Stimulated activated CD4-positive, alpha-beta T cell treated with anti-CD3 and anti-CD28 coated beads, Interleukin-1b, Interleukin-23, amount 100 ng/mL, for 48 hours (primary cell): ENCODE measurements at regions not wholly inside any gene's neighbourhood (a gene's known extent, or its start where the extent isn't known, plus 50 kb on each side); places are given as distances from the start of the nearest gene placed in this dataset.
"Not testable (repeated sequence)": the region's sequence is repeated elsewhere in the genome, so short reads cannot be mapped to it uniquely, and the experiment has no call there.

Source experiments
- DNase-seq: peaks from one replicate; pipeline ENCODE4 v3.0.0-alpha.2; 2020

DNA sequence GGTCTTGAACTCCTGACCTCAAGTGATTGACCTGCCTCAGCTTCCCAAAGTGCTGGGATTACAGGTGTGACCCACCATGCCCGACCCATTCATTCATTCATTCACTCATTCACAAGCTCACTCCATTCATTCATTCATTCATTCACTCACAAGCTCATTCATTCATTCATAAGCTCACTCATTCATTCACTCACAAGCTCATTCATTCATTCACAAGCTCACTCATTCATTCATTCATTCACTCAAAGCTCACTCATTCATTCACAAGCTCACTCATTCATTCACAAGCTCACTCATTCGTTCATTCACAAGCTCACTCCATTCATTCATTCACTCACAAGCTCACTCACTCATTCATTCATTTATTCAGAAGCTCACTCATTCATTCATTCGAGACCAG lies 198.6 kb downstream of the SHOX start:
- DNase-seq, result no peak

GRCh38 chrX:828411-828959 lies 197.9 kb downstream of the SHOX start:
- no peak for DNase-seq

- DNase-seq, result no peak
Observed at GRCh38 chrX:826448-826847, 195.9 kb downstream of the SHOX start.

- DNase-seq, result no peak
Observed at GRCh38 chrX:825991-826390, 195.4 kb downstream of the SHOX start.

DNA sequence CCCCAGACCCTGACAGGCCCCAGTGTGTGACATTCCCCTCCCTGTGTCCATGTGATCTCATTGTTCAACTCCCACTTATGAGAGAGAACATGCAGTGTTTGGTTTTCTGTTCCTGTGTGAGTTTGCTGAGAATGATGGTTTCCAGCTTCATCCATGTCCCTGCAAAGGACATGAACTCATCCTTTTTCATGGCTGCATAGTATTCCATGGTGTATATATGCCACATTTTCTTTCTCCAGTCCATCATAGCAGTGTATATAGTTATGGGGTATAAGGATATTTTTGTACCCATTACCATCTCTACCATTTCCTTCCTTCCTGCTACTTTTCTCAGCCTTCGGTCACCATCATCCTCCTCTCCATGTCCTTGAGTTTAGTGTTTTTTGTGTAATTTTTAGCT lies 192.5 kb downstream of the SHOX start:
- not testable (repeated sequence) for DNase-seq

DNA sequence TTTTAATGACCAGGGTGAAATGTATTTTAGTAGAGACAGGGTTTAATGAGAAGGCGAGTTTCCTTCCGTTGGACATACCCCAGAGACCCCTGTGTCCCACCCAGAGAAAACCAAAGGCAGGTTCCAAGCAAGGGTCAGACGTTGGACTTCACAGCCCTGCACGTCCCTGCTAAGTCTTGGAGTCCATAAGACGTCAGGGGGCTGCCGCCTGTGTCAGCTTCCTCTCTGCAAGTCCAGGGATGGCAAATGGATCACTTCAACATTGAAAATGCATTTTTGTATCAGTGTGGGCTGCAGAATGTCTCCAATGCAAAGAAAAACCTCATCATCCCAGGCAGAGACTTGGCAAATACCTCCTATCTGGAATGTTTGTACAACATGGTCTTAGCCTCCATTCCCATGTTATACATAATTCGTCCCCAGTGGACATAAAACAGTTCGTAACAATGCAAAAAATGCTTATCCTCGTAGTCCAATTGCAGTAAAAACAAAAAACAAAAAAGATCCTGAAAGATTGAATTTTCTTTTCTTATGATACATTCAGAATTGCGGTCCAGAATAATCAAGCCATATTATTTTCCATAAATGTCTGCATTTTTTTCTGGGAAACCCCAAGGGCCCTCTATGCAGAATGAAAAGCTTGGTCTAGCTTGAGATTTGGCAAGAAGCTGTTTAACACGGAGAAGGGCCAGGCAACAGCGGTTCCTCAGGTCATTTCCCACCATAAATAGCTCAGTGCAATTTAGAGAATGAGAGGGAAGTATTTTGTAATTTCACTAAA lies 190.9 kb downstream of the SHOX start:
- DNase-seq, result no peak

DNA sequence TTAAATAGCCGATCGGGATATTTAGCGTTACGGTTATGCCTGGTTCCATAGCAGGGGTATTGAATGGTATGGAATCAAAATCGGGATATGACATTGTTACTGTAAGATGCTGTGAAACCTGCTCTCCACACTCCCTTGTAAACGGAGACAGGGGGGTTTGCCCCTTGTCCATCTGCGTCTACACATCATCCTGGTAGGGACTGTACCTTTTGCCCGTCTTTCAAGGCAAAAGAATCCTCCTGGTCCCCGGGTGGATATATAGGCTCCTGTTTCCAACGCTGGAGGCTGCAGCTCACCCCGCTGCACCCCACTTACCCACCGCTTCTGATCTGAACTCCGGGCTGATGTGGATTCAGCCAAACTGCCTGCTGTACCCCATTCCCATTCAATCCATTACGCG lies 189.1 kb downstream of the SHOX start:
- DNase-seq, result no peak

GRCh38 chrX:817759-818300 lies 187.2 kb downstream of the SHOX start:
- no peak for DNase-seq

DNA sequence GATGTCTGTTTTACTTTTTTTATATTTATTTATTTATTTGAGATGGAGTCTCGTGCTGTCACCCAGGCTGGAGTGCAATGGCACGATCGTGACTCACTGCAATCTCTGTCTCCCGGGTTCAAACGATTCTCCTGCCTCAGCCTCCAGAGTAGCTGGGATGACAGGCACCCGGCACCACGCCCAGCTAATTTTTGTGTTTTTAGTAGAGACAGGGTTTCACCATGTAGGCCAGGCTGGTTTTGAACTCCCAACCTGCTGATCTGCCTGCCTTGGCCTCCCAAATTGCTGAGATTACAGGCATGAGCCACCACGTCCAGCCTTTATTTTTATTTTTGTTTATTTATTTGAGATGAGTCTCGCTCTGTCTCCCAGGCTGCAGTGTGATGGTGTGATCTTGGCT lies 186.6 kb downstream of the SHOX start:
- not testable (repeated sequence) for DNase-seq

- no peak for DNase-seq
Observed at GRCh38 chrX:816411-816810, 185.8 kb downstream of the SHOX start.

DNA sequence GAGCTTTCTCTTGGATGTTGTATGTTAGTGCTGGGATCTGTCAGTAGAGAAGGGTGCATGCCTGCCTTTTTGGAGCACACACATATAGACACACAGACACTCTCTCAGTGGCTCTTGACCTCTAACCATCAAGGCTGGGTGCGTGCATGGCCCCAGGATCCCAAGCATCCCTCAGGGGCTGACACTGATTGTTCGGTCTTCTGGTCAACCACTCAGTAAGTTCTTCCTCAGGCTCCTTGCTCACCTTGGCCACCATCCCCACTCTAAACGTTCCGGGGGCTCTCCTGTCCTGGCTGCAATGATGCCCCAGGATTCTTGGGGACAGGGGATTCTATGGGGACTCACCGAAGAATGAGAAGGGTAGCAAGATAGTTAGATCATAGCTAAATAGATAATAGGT lies 179.6 kb downstream of the SHOX start:
- DNase-seq, result no peak

DNA sequence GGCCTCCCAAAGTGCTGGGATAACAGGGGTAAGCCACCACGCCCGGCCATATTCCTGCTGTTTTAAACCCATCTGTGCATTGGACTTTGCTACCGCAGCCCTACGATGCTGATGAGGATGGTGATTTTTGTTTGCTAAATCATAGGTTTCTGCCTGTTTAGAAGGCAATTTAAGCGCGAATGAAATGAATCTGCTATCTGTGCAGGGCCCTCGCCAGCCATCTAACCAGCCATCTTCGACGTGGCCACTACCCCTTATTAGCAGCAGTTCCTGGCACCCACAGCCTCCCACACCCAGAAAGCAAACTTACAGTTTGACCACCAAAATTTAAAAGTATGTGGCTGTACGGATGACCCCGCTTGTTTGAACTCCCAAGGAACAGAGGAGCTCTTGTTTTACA lies 178.5 kb downstream of the SHOX start:
- no peak for DNase-seq

GRCh38 chrX:806586-806985 lies 176.0 kb downstream of the SHOX start:
- no peak for DNase-seq

GRCh38 chrX:805988-806387 lies 175.4 kb downstream of the SHOX start:
- no peak for DNase-seq

DNA sequence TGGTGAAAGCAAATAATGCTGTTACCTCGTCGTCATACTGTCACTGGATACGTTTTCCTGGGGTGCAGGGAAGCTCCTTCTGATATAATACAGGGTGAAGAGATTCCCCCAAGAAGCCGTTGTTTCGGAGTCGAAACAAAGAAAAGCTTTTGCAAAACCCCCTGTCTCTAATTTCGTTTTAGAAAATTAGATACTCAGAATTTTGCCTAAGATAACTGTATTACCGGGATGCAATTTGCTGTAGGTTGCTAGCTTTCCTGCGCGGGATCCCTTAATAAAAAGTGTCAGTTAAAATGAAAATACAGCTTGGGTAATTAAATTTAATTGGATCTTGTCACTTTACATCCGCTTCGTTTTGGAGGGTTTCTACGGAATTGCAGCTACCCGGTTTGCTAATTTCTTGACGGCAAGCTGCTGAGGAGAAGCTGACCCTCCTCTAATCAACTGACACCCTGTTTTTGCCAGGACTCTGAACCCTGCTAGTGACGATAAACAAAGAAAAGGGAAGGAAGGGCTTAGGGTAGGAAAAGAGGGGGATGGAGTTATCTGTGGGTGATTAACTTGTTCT lies 174.6 kb downstream of the SHOX start:
- DNase-seq, result no peak

- no peak for DNase-seq
Observed at GRCh38 chrX:802846-803245, 172.3 kb downstream of the SHOX start.

DNA sequence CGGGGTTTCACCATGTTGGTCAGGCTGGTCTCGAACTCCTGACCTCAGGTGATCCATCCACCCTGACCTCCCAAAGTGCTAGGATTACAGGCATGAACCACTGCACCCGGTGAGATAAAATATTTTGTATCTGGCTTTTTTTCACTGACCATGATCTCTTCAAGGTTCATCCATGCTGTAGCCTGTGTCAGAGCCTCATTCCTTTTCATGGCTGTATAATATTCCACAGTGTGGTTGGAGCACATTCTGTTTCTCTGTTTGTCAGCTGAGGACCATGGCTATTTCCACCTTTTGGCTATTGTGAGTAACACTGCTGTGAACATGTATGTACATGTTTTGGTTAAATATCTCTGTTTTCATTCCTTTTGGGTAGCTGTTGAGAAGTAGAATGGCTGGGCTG lies 169.2 kb downstream of the SHOX start:
- no peak for DNase-seq

GRCh38 chrX:794311-794710 lies 163.7 kb downstream of the SHOX start:
- no peak for DNase-seq

DNA sequence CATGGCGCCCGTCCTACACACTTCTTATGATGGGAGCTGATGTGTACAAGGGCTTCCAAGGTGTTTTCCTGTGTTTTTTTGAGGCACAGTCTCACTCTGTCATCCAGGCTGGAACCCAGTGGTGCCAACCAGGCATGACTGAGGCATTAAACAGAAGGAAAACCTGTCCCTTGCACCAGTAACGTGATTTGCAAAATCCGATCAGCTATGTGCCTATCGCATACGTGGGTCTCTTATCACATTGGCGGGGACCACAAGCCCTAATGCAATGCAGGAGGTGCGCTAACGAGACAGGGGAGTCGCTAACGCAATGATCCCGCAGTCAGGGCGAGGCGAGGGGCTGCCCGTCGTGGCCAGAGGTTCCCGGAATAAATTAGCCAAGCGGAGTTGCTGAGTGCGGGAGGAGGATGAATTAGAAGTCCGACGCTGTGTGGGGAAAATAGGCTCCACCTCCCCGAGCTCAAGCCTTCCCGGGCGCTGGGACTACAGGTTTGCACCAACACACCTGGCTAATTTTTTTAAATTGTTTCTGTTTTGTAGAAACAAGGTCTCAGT lies 162.7 kb downstream of the SHOX start:
- DNase-seq, result no peak

GRCh38 chrX:791479-792034 lies 161.0 kb downstream of the SHOX start:
- DNase-seq, result no peak

- DNase-seq, result no peak
Observed at GRCh38 chrX:790783-791360, 160.3 kb downstream of the SHOX start.

GRCh38 chrX:790041-790506 lies 159.5 kb downstream of the SHOX start:
- no peak for DNase-seq

DNA sequence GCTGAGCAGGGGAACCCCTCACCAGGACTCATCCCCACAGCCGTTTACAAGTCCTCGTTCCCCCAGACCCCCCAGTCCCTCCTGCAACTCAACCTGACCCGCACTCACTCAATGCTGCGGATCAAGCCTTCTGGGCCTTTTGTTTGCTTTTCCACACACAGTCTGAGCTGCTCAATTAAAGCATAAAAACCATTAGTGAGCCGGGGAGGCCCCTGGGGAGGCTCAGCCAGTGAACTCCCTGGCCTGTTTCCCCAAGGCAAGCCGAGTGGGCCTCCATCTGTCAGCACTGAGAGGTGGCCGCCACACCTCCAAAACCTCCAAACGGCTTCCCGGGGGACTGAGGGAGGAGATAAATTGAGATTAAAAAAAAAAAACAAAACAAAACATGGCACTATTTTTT lies 158.5 kb downstream of the SHOX start:
- no peak for DNase-seq
